Mesodermal cell (in vitro differentiated cells): ENCODE measurements at regions not wholly inside any gene's neighbourhood (a gene's known extent, or its start where the extent isn't known, plus 50 kb on each side); places are given as distances from the start of the nearest gene placed in this dataset.

ENCODE experiments used
- H3K27ac ChIP-seq: 2 replicates; pipeline ENCODE4 v1.7.0; 2013; ENCODE audit warnings: mild to moderate bottlenecking, low read depth, low read length, moderate library complexity; ENCODE audit not compliant: severe bottlenecking
- H3K36me3 ChIP-seq: 2 replicates; pipeline ENCODE4 v1.7.1; 2013; ENCODE audit warnings: mild to moderate bottlenecking, low read length, moderate library complexity; ENCODE audit not compliant: control insufficient read depth, insufficient read depth
- H3K4me1 ChIP-seq: one replicate; pipeline ENCODE4 v1.7.1; 2013; ENCODE audit warnings: mild to moderate bottlenecking, low read length; ENCODE audit not compliant: insufficient read depth, control insufficient read depth, poor library complexity, severe bottlenecking
- H3K4me3 ChIP-seq: 2 replicates; pipeline ENCODE4 v1.7.0; 2013; ENCODE audit warnings: low read length, control low read depth, mild to moderate bottlenecking; ENCODE audit not compliant: insufficient read depth, poor library complexity, severe bottlenecking; ENCODE audit errors: extremely low read depth
- H3K9me3 ChIP-seq: 2 replicates; pipeline ENCODE4 v1.7.1; 2013; ENCODE audit warnings: mild to moderate bottlenecking, low read length, moderate library complexity; ENCODE audit not compliant: control insufficient read depth
- WGBS, 2 experiments: methylation state at CpG; one replicate each; pipeline ENCODE4 v1.1.5; 2013; ENCODE audit warnings: missing lambda C conversion rate in 2 of 2; ENCODE audit not compliant: insufficient coverage in 2 of 2; 5-methylcytosine and 5-hydroxymethylcytosine counted together

DNA sequence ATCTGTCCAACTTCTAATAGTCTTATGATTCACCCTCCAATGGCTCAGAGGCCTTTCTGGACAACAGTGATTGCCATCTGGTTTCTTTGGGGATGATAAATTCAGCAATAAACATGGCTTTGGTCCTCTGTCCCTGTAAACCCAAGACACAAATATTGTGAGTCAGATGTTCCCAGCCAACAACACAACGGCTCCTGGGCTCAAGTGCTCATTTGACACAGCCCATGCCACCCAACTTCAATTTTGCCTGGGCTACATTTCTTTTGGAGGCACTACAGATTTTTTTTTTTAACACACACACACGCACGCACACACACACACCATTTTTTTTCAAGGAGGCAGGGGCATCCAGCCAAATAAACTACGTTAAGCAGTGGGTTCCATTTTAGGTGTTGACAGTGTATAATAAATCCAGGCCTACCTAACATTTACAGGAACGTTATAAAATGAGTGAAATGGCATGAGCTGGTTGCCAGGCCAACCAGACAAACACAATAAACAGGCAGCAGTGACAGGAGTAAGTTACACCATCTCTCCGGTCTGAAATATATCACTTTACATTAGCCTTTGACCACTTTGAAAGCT lies 939.9 kb upstream of the SOX9 start:
- H3K4me3 ChIP-seq, result no peak overlapping the region
- no peaks in the 10 kb centered on the region for H3K9me3 ChIP-seq
- H3K36me3 ChIP-seq, result no peaks in the 10 kb centered on the region
- 60 to 80% methylated on average over 2 of the region's 6 CpGs for WGBS, 2 experiments
- H3K27ac ChIP-seq, result peak overlapping the region; percentile 71
- no peaks in the 10 kb centered on the region for H3K4me1 ChIP-seq

DNA sequence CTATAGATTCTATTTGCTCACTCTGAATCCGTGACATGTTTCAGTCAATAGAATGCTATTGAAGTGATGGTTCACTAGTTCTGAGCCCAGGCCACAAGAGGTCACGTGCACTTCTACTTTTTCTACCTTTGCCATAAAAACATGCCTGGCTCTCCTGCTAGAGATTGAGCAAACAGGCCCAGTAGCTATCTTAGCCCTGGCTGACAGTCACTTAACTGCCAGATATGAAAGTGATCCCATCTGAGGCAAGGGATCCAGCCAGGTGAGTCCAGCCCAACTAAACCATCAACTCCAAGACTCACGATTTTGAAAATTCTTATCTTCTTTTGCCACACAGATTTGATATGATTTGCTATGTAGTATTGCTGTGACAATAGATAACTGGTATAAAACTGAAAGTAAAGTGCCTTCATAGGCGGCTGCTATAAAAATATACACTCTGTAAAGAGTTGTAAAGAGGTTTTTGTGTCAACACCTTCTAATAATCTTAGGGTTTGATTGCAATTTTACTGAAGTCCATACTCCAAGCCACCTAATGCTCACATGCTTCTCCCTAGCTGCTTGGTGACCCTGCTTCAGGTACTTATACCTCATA lies 937.7 kb upstream of the SOX9 start:
- 92% methylated on average over 2 of the region's 4 CpGs; no CpG with 5 or more reads in 1 of the 2 experiments for WGBS, 2 experiments
- Histone ChIP-seq H3K36me3 (no peaks in the 10 kb centered on the region), H3K4me1 (no peaks in the 10 kb centered on the region), H3K9me3 (no peaks in the 10 kb centered on the region), H3K27ac (no peak overlapping the region), H3K4me3 (no peak overlapping the region)

DNA sequence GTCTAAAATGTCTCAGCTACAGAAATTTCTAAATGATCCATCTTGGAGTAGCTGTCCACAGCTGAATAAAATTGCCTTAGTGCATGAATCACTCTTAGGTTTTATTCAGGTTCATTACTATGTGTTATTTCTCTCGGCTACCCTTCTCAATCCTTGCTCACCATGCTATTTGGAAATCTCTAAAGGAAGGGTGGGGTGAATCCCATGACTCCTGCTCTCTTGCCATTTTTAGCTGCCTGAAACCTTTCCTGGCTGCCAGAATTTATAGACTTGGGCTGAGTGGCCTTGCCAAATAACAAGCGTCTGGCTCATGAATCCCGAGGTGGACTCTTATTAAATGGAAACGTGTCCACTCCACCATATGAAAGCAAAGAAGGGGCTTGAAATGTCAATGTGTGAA lies 936.1 kb upstream of the SOX9 start:
- no peak overlapping the region for H3K27ac ChIP-seq
- H3K36me3 ChIP-seq, result no peaks in the 10 kb centered on the region
- 82 to 85% methylated on average over 2 to 3 of the region's 4 CpGs for WGBS, 2 experiments
- no peak overlapping the region for H3K4me3 ChIP-seq
- no peaks in the 10 kb centered on the region for H3K4me1 ChIP-seq
- H3K9me3 ChIP-seq, result no peaks in the 10 kb centered on the region

DNA sequence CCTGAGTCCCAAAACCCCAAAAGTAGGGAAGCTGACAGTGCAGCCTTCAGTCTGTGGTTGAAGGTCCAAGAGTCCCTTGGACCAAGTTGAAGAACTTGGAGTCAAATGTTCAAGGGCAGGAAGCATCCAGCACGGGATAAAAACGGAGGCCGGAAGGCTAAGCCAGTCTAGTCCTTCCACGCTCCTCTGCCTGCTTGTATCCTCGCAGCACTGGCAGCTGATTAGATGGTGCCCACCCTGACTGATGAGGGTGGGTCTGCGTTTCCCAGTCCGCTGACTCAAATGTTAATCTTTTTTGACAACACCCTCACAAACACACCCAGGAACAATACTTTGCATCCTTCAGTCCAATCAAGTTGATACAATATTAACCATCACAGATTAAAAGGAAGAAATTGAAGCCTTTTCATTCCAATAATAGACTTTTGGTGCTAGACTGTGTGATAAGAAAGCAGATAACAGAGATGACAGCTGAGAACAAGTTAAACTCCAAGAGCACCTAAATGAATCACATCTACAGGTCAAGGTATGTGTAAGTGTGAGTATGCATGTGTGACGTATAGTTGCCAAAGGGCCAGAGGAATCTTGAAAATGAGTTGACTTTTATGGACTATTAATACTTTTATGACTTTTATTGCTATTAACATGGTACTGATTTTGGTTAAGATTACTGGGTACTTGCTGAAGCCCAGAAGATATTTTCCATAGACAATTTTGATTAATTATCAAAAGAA lies 933.5 kb upstream of the SOX9 start:
- WGBS, 2 experiments, result 93 to 100% methylated on average over 5 to 7 of the region's 8 CpGs
- Histone ChIP-seq H3K4me3 (no peak overlapping the region), H3K36me3 (no peaks in the 10 kb centered on the region), H3K9me3 (no peaks in the 10 kb centered on the region), H3K27ac (no peak overlapping the region), H3K4me1 (no peaks in the 10 kb centered on the region)

DNA sequence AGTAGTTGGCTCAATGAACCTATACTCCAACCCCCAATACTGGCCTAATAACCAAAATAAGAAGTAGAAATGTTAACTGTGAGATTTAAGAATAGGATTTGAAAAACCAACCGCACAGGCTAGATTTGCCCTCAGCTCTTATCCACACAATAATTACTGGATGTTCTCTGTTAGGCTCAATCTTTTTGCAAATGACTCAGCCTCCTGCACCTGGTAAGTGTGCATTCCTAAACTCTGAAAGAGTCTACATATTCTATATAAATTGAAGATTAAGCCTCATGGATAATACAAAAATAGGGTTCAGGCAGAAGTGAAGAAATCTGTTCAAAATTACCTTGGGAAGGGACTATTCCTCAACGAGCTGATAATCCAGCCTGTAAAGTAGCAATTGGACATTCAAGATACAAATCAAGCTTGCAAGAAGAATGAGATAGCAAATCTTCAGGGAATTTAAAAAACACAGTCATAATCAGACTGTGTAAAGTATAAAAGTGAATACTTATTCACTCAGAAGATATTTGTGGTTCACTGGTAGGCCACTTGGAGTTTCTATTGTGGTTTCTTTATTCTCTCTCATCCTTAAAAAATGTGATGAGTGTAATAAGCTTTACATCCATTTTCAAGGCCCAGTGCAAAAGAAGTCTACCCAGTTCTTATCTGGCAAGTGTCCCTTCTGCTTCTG lies 931.9 kb upstream of the SOX9 start:
- H3K36me3 ChIP-seq, result no peaks in the 10 kb centered on the region
- H3K9me3 ChIP-seq, result no peaks in the 10 kb centered on the region
- H3K4me3 ChIP-seq, result no peak overlapping the region
- WGBS, 2 experiments, result 100% methylated on average over 1 of the region's 2 CpGs; no CpG with 5 or more reads in 1 of the 2 experiments
- H3K27ac ChIP-seq, result no peak overlapping the region
- no peaks in the 10 kb centered on the region for H3K4me1 ChIP-seq

DNA sequence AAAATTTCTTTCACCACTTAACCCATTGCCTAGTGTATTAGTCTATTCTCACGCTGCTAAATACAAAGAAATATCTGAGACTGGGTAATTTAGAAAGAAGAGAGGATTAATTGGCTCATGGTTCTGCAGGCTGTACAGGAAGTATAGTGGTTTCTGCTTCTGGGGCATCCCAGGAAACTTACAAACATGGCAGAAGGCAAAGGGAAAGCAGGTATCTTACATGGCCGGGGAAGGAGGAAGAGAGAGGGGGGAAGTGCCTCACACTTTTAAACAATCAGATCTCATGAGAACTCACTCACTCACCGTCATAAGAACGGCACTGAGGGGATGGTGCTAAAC lies 931.4 kb upstream of the SOX9 start:
- no peak overlapping the region for H3K27ac ChIP-seq
- H3K4me1 ChIP-seq, result no peaks in the 10 kb centered on the region
- 100% methylated on average over 1 of the region's 4 CpGs; no CpG with 5 or more reads in 1 of the 2 experiments for WGBS, 2 experiments
- no peak overlapping the region for H3K4me3 ChIP-seq
- H3K9me3 ChIP-seq, result no peaks in the 10 kb centered on the region
- no peaks in the 10 kb centered on the region for H3K36me3 ChIP-seq

DNA sequence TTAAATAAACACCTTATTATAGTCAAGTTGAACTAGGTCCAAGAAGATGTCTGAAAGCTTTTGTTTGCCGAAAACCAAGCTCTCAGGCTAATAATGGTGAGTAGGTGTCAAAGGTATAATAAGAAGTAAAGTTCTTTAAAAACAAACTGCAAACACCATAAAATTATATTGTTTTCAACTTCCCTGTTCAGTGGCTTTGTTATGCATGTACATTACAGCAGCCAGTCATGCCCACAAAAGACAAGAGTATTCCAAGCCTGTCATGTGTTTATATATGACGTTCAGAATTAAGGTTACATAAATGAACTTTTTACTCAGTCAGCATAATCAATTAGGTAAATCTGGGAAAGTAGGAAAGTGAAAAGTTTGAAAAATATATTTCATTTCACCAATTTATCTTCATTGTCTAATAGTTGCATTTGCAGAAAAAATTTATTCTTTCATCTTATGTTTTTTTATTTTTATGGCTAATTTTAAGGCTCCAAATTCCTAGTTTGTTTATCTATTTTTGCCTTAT lies 928.7 kb upstream of the SOX9 start:
- Histone ChIP-seq H3K27ac (no peak overlapping the region), H3K4me1 (no peaks in the 10 kb centered on the region), H3K9me3 (no peaks in the 10 kb centered on the region), H3K4me3 (no peak overlapping the region), H3K36me3 (no peaks in the 10 kb centered on the region)
- no CpG with 5 or more reads among the region's 2 CpGs for WGBS, 2 experiments

DNA sequence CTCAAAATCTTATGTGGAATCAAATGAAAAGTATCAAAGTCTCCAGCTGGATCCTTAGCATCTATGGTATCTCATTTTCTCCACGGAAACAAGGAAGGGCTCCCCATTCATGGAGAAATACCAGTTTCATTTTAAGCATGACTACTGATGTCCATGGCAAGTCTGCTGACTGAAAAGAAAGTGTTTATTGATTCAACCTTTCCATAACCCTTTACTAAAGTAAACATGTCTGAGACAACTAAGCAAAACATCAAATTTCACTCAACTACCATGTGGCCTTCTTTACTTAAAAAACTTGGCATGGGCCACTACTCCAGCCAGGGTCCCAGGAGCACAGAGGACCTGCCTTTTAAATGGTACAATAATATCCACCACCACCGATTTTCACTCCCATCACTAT lies 928.0 kb upstream of the SOX9 start:
- Histone ChIP-seq H3K9me3 (no peaks in the 10 kb centered on the region), H3K36me3 (no peaks in the 10 kb centered on the region), H3K4me1 (no peaks in the 10 kb centered on the region), H3K4me3 (no peak overlapping the region), H3K27ac (no peak overlapping the region)
- 60 to 100% methylated on average over 1 of the region's 2 CpGs for WGBS, 2 experiments

DNA sequence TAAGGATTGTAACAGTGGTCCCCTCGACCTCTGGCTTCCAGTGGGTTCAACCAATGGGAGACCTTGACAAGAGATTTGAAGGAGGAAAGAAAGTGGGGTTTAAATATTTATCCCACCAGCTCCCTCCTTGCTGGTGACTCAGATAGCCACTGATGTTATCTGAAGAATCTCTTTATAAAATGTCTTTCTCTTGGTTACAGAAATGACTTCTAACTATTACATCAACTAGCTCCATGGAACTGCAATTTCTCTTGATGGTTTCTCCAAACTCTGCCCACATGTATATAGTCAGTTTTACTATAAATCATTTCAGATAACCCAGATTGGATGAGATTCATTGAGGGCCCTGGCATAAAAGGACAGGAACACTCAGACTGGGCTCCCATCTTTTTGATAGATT lies 920.2 kb upstream of the SOX9 start:
- no CpG with 5 or more reads among the region's 1 CpG for WGBS, 2 experiments
- no peaks in the 10 kb centered on the region for H3K4me1 ChIP-seq

DNA sequence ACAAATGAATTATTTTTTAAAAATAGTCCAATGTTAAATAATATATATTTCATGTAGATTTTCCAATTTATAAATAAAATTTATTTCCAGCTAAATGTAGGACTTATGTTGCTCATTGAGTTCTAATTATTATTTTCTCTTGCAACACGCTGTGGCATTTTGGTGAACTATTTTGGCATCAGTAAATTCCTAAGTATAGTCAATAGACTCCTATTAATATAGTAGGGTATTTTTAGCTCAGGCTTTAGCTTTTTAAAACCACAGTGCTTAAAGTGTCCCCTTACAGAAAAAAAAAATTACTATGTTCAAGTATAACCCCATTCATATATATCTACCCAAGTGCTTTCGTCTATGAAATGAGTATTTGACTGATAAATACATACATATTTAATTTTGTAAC lies 919.2 kb upstream of the SOX9 start:
- Histone ChIP-seq H3K36me3 (no peaks in the 10 kb centered on the region), H3K9me3 (no peaks in the 10 kb centered on the region), H3K4me1 (no peaks in the 10 kb centered on the region), H3K4me3 (no peak overlapping the region), H3K27ac (no peak overlapping the region)
- WGBS, 2 experiments, result no CpG with 5 or more reads among the region's 2 CpGs

More for the DNA sequence above, 920.2 kb upstream of the SOX9 start:
- no peak overlapping the region for H3K4me3 ChIP-seq
- no peaks in the 10 kb centered on the region for H3K9me3 ChIP-seq
- no peaks in the 10 kb centered on the region for H3K36me3 ChIP-seq
- no peak overlapping the region for H3K27ac ChIP-seq
